IMR-90 (cell line): ENCODE measurements at regions not wholly inside any gene's neighbourhood (a gene's known extent, or its start where the extent isn't known, plus 50 kb on each side); places are given as distances from the start of the nearest gene placed in this dataset.

Source experiments
- ATAC-seq: fragments of 200-7000 bp; cut with Tn5 transposase; 2 replicates; pipeline ENCODE4 v1.9.1; 2020; ENCODE audit warnings: low read depth, mild to moderate bottlenecking, moderate library complexity
- BruUV-seq: library from RNA; stranded (reverse); fragments of 400-500 nt; replicated peaks from 2 replicates; lab custom pipeline; 2021; lab: Mats Ljungman, UMichigan
- CTCF ChIA-PET: fragments of 300-600 bp; formaldehyde crosslinking; extraction: SDS; loops from one replicate; lab custom pipeline; 2021; ENCODE audit warnings: antibody characterized with exemption; lab: Yijun Ruan, JAX
- POLR2A ChIA-PET: fragments of 300-600 bp; sonication (Branson Sonifier 250); formaldehyde crosslinking; loops from one replicate; lab custom pipeline; 2022; ENCODE audit warnings: antibody characterized with exemption; ENCODE audit not compliant: unreplicated experiment; lab: Charles Lee
- DNase-seq: peaks from one replicate; pipeline ENCODE4 v3.0.0; 2013
- H2AFZ ChIP-seq: replicated peaks from 2 replicates; pipeline ENCODE3; 2013; ENCODE audit warnings: low read length, mild to moderate bottlenecking; ENCODE audit not compliant: poor library complexity
- H2AK5ac ChIP-seq: 2 replicates; pipeline ENCODE4 v1.6.1; 2013; ENCODE audit warnings: low read depth, low read length, inconsistent platforms
- H2AK9ac ChIP-seq: replicated peaks from 2 replicates; pipeline ENCODE3; 2013; ENCODE audit warnings: mild to moderate bottlenecking, low read depth, low read length, moderate library complexity; ENCODE audit not compliant: poor library complexity
- H2BK120ac ChIP-seq: 2 replicates; pipeline ENCODE4 v1.6.1; 2013; ENCODE audit warnings: low read depth, low read length, inconsistent platforms
- H2BK15ac ChIP-seq: 3 replicates; pipeline ENCODE4 v1.6.1; 2013; ENCODE audit warnings: low read depth, low read length, inconsistent platforms
- H2BK20ac ChIP-seq: 2 replicates; pipeline ENCODE4 v1.6.1; 2013; ENCODE audit warnings: low read depth, mild to moderate bottlenecking, inconsistent platforms, low read length, moderate library complexity
- H2BK5ac ChIP-seq: 2 replicates; pipeline ENCODE4 v1.6.1; 2013; ENCODE audit warnings: mild to moderate bottlenecking, low read depth, low read length, inconsistent platforms; ENCODE audit not compliant: poor library complexity, severe bottlenecking
- H3K14ac ChIP-seq: replicated peaks from 2 replicates; pipeline ENCODE4 v1.6.1; 2013; ENCODE audit warnings: low read depth, low read length, inconsistent platforms
- H3K18ac ChIP-seq: 2 replicates; pipeline ENCODE4 v1.6.1; 2013; ENCODE audit warnings: low read depth, low read length, control low read depth
- H3K23ac ChIP-seq: 2 replicates; pipeline ENCODE4 v1.6.1; 2013; ENCODE audit warnings: low read depth, low read length, inconsistent platforms
- H3K27ac ChIP-seq: 2 replicates; pipeline ENCODE4 v1.5.1; 2013; ENCODE audit warnings: mild to moderate bottlenecking, control low read depth, low read length; ENCODE audit not compliant: insufficient read depth
- H3K27me3 ChIP-seq: 2 replicates; pipeline ENCODE4 v1.6.1; 2013; ENCODE audit warnings: low read length; ENCODE audit not compliant: control insufficient read depth, insufficient read depth
- H3K36me3 ChIP-seq: 2 replicates; pipeline ENCODE4 v1.6.1; 2013; ENCODE audit warnings: low read length, mixed read lengths; ENCODE audit not compliant: control insufficient read depth, insufficient read depth
- H3K4ac ChIP-seq: 2 replicates; pipeline ENCODE4 v1.6.1; 2013; ENCODE audit warnings: low read depth, low read length, inconsistent platforms
- H3K4me1 ChIP-seq: 2 replicates; pipeline ENCODE4 v1.6.1; 2013; ENCODE audit warnings: low read length, mixed read lengths; ENCODE audit not compliant: control insufficient read depth, insufficient read depth
- H3K4me2 ChIP-seq: 2 replicates; pipeline ENCODE4 v1.6.1; 2013; ENCODE audit warnings: low read depth, mild to moderate bottlenecking, control low read depth, low read length, moderate library complexity
- H3K4me3 ChIP-seq: 2 replicates; pipeline ENCODE4 v1.5.1; 2013; ENCODE audit warnings: low read depth, mild to moderate bottlenecking, control low read depth, low read length, moderate library complexity; ENCODE audit not compliant: insufficient read depth
- H3K56ac ChIP-seq: 2 replicates; pipeline ENCODE4 v1.6.1; 2013; ENCODE audit warnings: low read length, inconsistent platforms; ENCODE audit not compliant: insufficient read depth; ENCODE audit errors: extremely low read depth
- H3K79me1 ChIP-seq, 2 experiments: 2 replicates each; pipeline ENCODE4 v1.6.1; 2013; ENCODE audit warnings: low read length in 2 of 2, inconsistent platforms in 1 of 2, low read depth in 1 of 2
- H3K9ac ChIP-seq: 2 replicates; pipeline ENCODE4 v1.6.1; 2013; ENCODE audit warnings: low read depth, low read length, control low read depth
- H3K9me1 ChIP-seq: 2 replicates; pipeline ENCODE4 v1.6.1; 2013; ENCODE audit warnings: low read length, inconsistent platforms; ENCODE audit not compliant: insufficient read depth
- H3K9me3 ChIP-seq: 2 replicates; pipeline ENCODE4 v1.6.1; 2013; ENCODE audit warnings: low read length; ENCODE audit not compliant: control insufficient read depth, insufficient read depth
- H4K20me1 ChIP-seq: 2 replicates; pipeline ENCODE4 v1.6.1; 2013; ENCODE audit warnings: low read length, inconsistent platforms; ENCODE audit not compliant: insufficient read depth
- H4K5ac ChIP-seq: 2 replicates; pipeline ENCODE4 v1.6.1; 2013; ENCODE audit warnings: mild to moderate bottlenecking, low read depth, low read length, control low read depth
- H4K8ac ChIP-seq, 2 experiments: 2 replicates each; pipeline ENCODE4 v1.6.1; 2013; ENCODE audit warnings: low read depth in 2 of 2, low read length in 2 of 2, control low read depth in 1 of 2, inconsistent platforms in 1 of 2
- H4K91ac ChIP-seq: 2 replicates; pipeline ENCODE4 v1.6.1; 2013; ENCODE audit warnings: low read depth, low read length, inconsistent platforms; ENCODE audit not compliant: insufficient read depth
- BHLHE40 ChIP-seq: fragments of 150-350 bp; IDR thresholded peaks from 2 replicates; pipeline ENCODE4 v1.6.1; 2016; ENCODE audit warnings: mild to moderate bottlenecking, low read depth, low read length
- CEBPB ChIP-seq: IDR thresholded peaks from 2 replicates; pipeline ENCODE4 v1.6.1; 2012; ENCODE audit warnings: low read depth, low read length, improper control_type of control experiment
- CHD1 ChIP-seq: IDR thresholded peaks from 2 replicates; pipeline ENCODE4 v1.6.1; 2012; ENCODE audit warnings: low read depth, low read length, improper control_type of control experiment
- CTCF ChIP-seq: conservative IDR thresholded peaks from 2 replicates; pipeline ENCODE4 v1.5.1; 2012; ENCODE audit warnings: mild to moderate bottlenecking, low read depth, low read length, improper control_type of control experiment
- ELK1 ChIP-seq: fragments of 150-350 bp; IDR thresholded peaks from 2 replicates; pipeline ENCODE4 v1.6.1; 2016; ENCODE audit warnings: low read depth, mild to moderate bottlenecking, low read length, moderate library complexity, borderline replicate concordance
- FOS ChIP-seq: fragments of 150-350 bp; IDR thresholded peaks from 2 replicates; pipeline ENCODE4 v1.6.1; 2016; ENCODE audit warnings: low read depth, low read length
- MAFK ChIP-seq: IDR thresholded peaks from 2 replicates; pipeline ENCODE4 v1.6.1; 2012; ENCODE audit warnings: low read depth, low read length, improper control_type of control experiment
- MAZ ChIP-seq: IDR thresholded peaks from 2 replicates; pipeline ENCODE4 v1.6.1; 2012; ENCODE audit warnings: low read depth, mild to moderate bottlenecking, low read length, improper control_type of control experiment, moderate library complexity, borderline replicate concordance
- MXI1 ChIP-seq: IDR thresholded peaks from 2 replicates; pipeline ENCODE4 v1.6.1; 2012; ENCODE audit warnings: low read depth, mild to moderate bottlenecking, low read length, moderate library complexity, borderline replicate concordance
- NFE2L2 ChIP-seq: fragments of 150-350 bp; IDR thresholded peaks from 2 replicates; pipeline ENCODE4 v1.6.1; 2016; ENCODE audit warnings: low read depth, mild to moderate bottlenecking, low read length
- POLR2A ChIP-seq: IDR thresholded peaks from 2 replicates; pipeline ENCODE4 v1.6.1; 2012; ENCODE audit warnings: mild to moderate bottlenecking, low read depth, low read length
- RAD21 ChIP-seq: IDR thresholded peaks from 2 replicates; pipeline ENCODE4 v1.6.1; 2012; ENCODE audit warnings: low read length, improper control_type of control experiment
- RCOR1 ChIP-seq: IDR thresholded peaks from 2 replicates; pipeline ENCODE4 v1.6.1; 2012; ENCODE audit warnings: mild to moderate bottlenecking, low read length, improper control_type of control experiment; ENCODE audit not compliant: insufficient replicate concordance
- RFX5 ChIP-seq: IDR thresholded peaks from 2 replicates; pipeline ENCODE4 v1.8.0; 2012; ENCODE audit warnings: low read depth, mild to moderate bottlenecking, low read length, moderate library complexity
- SMC3 ChIP-seq: fragments of 150-350 bp; IDR thresholded peaks from 2 replicates; pipeline ENCODE4 v1.6.1; 2016; ENCODE audit warnings: low read depth, mild to moderate bottlenecking, antibody characterized with exemption, low read length, moderate library complexity
- USF2 ChIP-seq: fragments of 150-350 bp; IDR thresholded peaks from 2 replicates; pipeline ENCODE4 v1.6.1; 2017; ENCODE audit warnings: mild to moderate bottlenecking, antibody characterized with exemption, low read length, low read depth
- WGBS, 2 experiments: methylation state at CpG; one replicate each; pipeline versions ENCODE4 v1.1.5 to v1.1.7; 2013; ENCODE audit warnings: missing lambda C conversion rate in 2 of 2; ENCODE audit not compliant: insufficient read length in 1 of 2; ENCODE audit errors: extremely low coverage in 2 of 2; 5-methylcytosine and 5-hydroxymethylcytosine counted together
- dilution Hi-C: fragments of 300-500 bp; cut with HindIII; formaldehyde crosslinking; loops from one replicate; pipeline ENCODE4 v1.14.3; 2018; ENCODE audit warnings: low sequenced_read_pairs; ENCODE audit not compliant: unreplicated experiment
- in situ Hi-C: fragments of 300-500 bp; cut with MboI; formaldehyde crosslinking; loops from 3 replicates; pipeline ENCODE4 v1.14.3; 2019; ENCODE audit warnings: low sequenced_read_pairs, inconsistent platforms, mixed read lengths
- intact Hi-C: fragments of 100-400 bp; cut with micrococcal nuclease; formaldehyde crosslinking; loops from 2 replicates; pipeline ENCODE4 v1.10.0; 2022

GRCh38 chr7:88565401-88565800, 194.1 kb upstream of the ZNF804B start:
- Histone ChIP-seq H2BK15ac (no peak overlapping the region), H3K9me3 (peaks cover 6% of the 10 kb centered on the region; the same call in 1 of the 2 replicates), H3K18ac (no peak overlapping the region), H3K4me2 (no peak overlapping the region), H3K4me1 (no peaks in the 10 kb centered on the region), H3K4ac (no peak overlapping the region), H2BK5ac (no peak overlapping the region), H2BK120ac (no peak overlapping the region), H3K27me3 (no peaks in the 10 kb centered on the region), H3K27ac (no peak overlapping the region), H3K36me3 (no peaks in the 10 kb centered on the region), H2AK5ac (no peak overlapping the region), H4K91ac (no peak overlapping the region), H3K4me3 (no peak overlapping the region), H3K14ac (no peak overlapping the region), H2BK20ac (no peak overlapping the region), H3K56ac (no peak overlapping the region), H3K23ac (no peak overlapping the region), H4K8ac (no peak overlapping the region), H2AK9ac (no peak overlapping the region), H2AFZ (no peak overlapping the region), H3K9ac (no peak overlapping the region), H3K9me1 (no peaks in the 10 kb centered on the region), H4K5ac (no peak overlapping the region), H4K20me1 (no peaks in the 10 kb centered on the region), H3K79me1 (no peaks in the 10 kb centered on the region)
- ChIA-PET POLR2A (no interaction called here), CTCF (no interaction called here)
- WGBS, 2 experiments, result 86% methylated on average over 8 of the region's 9 CpGs; no CpG with 5 or more reads in 1 of the 2 experiments
- in situ Hi-C loops (no loop called here), dilution Hi-C loops (no loop called here), intact Hi-C loops (no loop called here)
- DNase-seq, result no peak
- BruUV-seq, result no TSS peak
- no peak for ATAC-seq
- TF ChIP-seq CTCF, result no peak
- TF ChIP-seq SMC3, result no peak
- no peak for TF ChIP-seq BHLHE40
- TF ChIP-seq MAZ, result no peak
- no peak for TF ChIP-seq CEBPB
- no peak for TF ChIP-seq NFE2L2
- no peak for TF ChIP-seq CHD1
- no peak for TF ChIP-seq FOS
- no peak for TF ChIP-seq USF2
- no peak for TF ChIP-seq RFX5
- TF ChIP-seq MAFK, result no peak
- no peak for TF ChIP-seq RAD21
- no peak for TF ChIP-seq RCOR1
- no peak for TF ChIP-seq MXI1
- TF ChIP-seq POLR2A, result no peak
- no peak for TF ChIP-seq ELK1
